HEK293T (cell line): ENCODE measurements at regions not wholly inside any gene's neighbourhood (a gene's known extent, or its start where the extent isn't known, plus 50 kb on each side); places are given as distances from the start of the nearest gene placed in this dataset.

ENCODE experiments used
- CTCF ChIA-PET: fragments of 350-600 bp; formaldehyde crosslinking; extraction: SDS; loops from one replicate; lab custom pipeline; 2021; ENCODE audit warnings: antibody characterized with exemption, inconsistent platforms; lab: Yijun Ruan, JAX
- POLR2A ChIA-PET: fragments of 350-600 bp; formaldehyde crosslinking; extraction: SDS; loops from one replicate; lab custom pipeline; 2020; ENCODE audit warnings: antibody characterized with exemption, inconsistent platforms; lab: Yijun Ruan, JAX
- DNase-seq: peaks from one replicate; pipeline ENCODE4 v3.0.0; 2012; ENCODE audit warnings: mixed read lengths; ENCODE audit errors: extremely low spot score
- ARNT ChIP-seq: fragments of 450-650 bp; IDR thresholded peaks from 2 replicates; pipeline ENCODE4 v1.6.1; 2017; ENCODE audit warnings: mild to moderate bottlenecking
- BHLHE40 ChIP-seq: fragments of 450-650 bp; IDR thresholded peaks from 2 replicates; pipeline ENCODE4 v1.6.1; 2016; ENCODE audit warnings: mild to moderate bottlenecking, moderate library complexity, borderline replicate concordance
- CTBP1 ChIP-seq: fragments of 450-650 bp; IDR thresholded peaks from 2 replicates; pipeline ENCODE4 v1.6.1; 2016; ENCODE audit warnings: borderline replicate concordance
- ELF4 ChIP-seq: fragments of 450-650 bp; IDR thresholded peaks from 2 replicates; pipeline ENCODE4 v1.6.1; 2017; ENCODE audit warnings: antibody characterized with exemption
- FOXA1 ChIP-seq: fragments of 450-650 bp; IDR thresholded peaks from 2 replicates; pipeline ENCODE4 v1.6.1; 2016; ENCODE audit warnings: mild to moderate bottlenecking
- FOXK2 ChIP-seq: fragments of 450-650 bp; IDR thresholded peaks from 2 replicates; pipeline ENCODE4 v1.6.1; 2016; ENCODE audit warnings: mild to moderate bottlenecking
- FOXM1 ChIP-seq: fragments of 450-650 bp; IDR thresholded peaks from 2 replicates; pipeline ENCODE4 v1.6.1; 2017; ENCODE audit warnings: mild to moderate bottlenecking, borderline replicate concordance
- HDGF ChIP-seq: fragments of 450-650 bp; IDR thresholded peaks from 2 replicates; pipeline ENCODE4 v1.6.1; 2017; ENCODE audit warnings: antibody characterized with exemption, borderline replicate concordance
- L3MBTL2 ChIP-seq: fragments of 450-650 bp; conservative IDR thresholded peaks from 2 replicates; pipeline ENCODE4 v1.6.1; 2016; ENCODE audit warnings: mild to moderate bottlenecking
- LEF1 ChIP-seq: fragments of 450-650 bp; IDR thresholded peaks from 2 replicates; pipeline ENCODE4 v1.6.1; 2017; ENCODE audit warnings: mild to moderate bottlenecking, borderline replicate concordance
- NFRKB ChIP-seq: fragments of 450-650 bp; IDR thresholded peaks from 2 replicates; pipeline ENCODE4 v1.6.1; 2016; ENCODE audit warnings: mild to moderate bottlenecking, moderate library complexity
- SP1 ChIP-seq: fragments of 450-650 bp; IDR thresholded peaks from 2 replicates; pipeline ENCODE4 v1.6.1; 2017
- SUZ12 ChIP-seq: fragments of 450-650 bp; IDR thresholded peaks from 2 replicates; pipeline ENCODE4 v1.6.1; 2016; ENCODE audit warnings: mild to moderate bottlenecking
- TARDBP ChIP-seq: fragments of 450-650 bp; IDR thresholded peaks from 2 replicates; pipeline ENCODE4 v1.6.1; 2016
- ZNF384 ChIP-seq: fragments of 450-650 bp; IDR thresholded peaks from 2 replicates; pipeline ENCODE4 v1.6.1; 2016
- TF ChIP-seq, protein P1 (sequence below): fragments of 450-650 bp; IDR thresholded peaks from 2 replicates; pipeline ENCODE4 v1.6.1; 2016

- no peak for DNase-seq
- POLR2A ChIA-PET, result no interaction called here
- CTCF ChIA-PET, result no interaction called here
- TF ChIP-seq FOXA1 (no peak), ELF4 (no peak), LEF1 (no peak), TARDBP (no peak), FOXM1 (no peak)
Observed at GRCh38 chr5:54637654-54638053, 120.1 kb downstream of the SNX18 start.

DNA sequence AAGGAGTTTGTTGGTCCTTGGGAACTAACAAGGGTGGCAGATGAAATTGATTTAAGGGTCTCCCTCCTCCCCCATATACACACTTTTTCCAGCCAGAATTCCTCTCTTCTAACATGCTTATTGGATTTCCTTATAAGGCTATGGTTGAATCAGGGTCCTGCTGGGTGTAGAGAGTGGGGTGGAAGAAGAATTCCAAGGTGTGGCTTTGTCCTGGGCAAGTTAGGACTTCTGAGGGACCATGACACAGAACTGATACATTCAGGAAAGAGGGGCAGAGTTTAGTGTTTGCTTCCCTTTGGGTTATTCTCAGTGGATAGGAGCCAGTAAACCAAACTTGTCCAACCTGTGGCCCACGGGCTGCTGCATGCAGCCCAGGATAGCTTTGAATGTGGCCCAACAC lies 116.5 kb downstream of the SNX18 start:
- ChIA-PET POLR2A (no interaction called here), CTCF (interaction anchor here (0.6 kb wide), 1 partner anchor 516 kb away, joined by 3 read pairs; no protein-coding TSS in a partner anchor)
- TF ChIP-seq SUZ12 (no peak), BHLHE40 (no peak), NFRKB (no peak), L3MBTL2 (no peak), CTBP1 (no peak), FOXK2 (no peak), HDGF (no peak), LEF1 (no peak)
- no peak for DNase-seq

GRCh38 chr5:54632131-54632701 lies 114.7 kb downstream of the SNX18 start:
- no peak for TF ChIP-seq NFRKB
- no peak for TF ChIP-seq L3MBTL2
- no peak for TF ChIP-seq ARNT
- TF ChIP-seq ZNF384, result no peak
- TF ChIP-seq TARDBP, result no peak
- no peak for TF ChIP-seq BHLHE40
- TF ChIP-seq FOXM1, result no peak
- TF ChIP-seq FOXK2, result no peak
- TF ChIP-seq ELF4, result no peak
- TF ChIP-seq, protein P1, sequence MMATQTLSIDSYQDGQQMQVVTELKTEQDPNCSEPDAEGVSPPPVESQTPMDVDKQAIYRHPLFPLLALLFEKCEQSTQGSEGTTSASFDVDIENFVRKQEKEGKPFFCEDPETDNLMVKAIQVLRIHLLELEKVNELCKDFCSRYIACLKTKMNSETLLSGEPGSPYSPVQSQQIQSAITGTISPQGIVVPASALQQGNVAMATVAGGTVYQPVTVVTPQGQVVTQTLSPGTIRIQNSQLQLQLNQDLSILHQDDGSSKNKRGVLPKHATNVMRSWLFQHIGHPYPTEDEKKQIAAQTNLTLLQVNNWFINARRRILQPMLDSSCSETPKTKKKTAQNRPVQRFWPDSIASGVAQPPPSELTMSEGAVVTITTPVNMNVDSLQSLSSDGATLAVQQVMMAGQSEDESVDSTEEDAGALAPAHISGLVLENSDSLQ, result no peak
- TF ChIP-seq SUZ12, result no peak
- no peak for TF ChIP-seq HDGF
- no peak for TF ChIP-seq LEF1
- POLR2A ChIA-PET, result no interaction called here
- no peak for DNase-seq

GRCh38 chr5:54630738-54631359 lies 113.3 kb downstream of the SNX18 start:
- ChIA-PET POLR2A (no interaction called here), CTCF (interaction anchor here (0.6 kb wide), 1 partner anchor 54 kb away, joined by 3 read pairs; no protein-coding TSS in a partner anchor)
- no peak for TF ChIP-seq ARNT
- DNase-seq, result no peak

More at GRCh38 chr5:54632131-54632701, 114.7 kb downstream of the SNX18 start:
- CTCF ChIA-PET, result no interaction called here

DNA sequence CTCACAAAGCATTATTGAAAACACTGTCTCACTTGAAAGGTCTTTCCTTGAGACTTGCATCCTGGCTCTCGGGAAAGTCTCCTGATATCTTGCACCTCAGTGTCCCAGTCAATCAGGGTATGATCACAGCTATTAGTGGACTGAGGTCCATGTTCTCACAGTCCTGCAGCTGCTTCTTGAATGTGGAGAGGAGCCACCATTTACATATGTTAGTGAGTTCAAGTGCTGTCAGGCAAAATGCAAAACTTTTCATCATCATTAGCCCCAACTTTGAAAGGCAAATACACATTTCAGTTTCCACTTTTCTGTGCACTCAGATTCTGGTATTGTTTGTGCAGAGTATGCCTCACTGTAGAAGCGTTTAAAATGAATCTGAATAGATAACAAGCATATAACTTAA lies 111.6 kb downstream of the SNX18 start:
- ChIA-PET POLR2A (no interaction called here), CTCF (no interaction called here)
- no peak for DNase-seq
- TF ChIP-seq CTBP1, result no peak

GRCh38 chr5:54628050-54628449 lies 110.5 kb downstream of the SNX18 start:
- CTCF ChIA-PET, result no interaction called here
- no peak for TF ChIP-seq FOXK2
- TF ChIP-seq CTBP1, result no peak
- no peak for TF ChIP-seq TARDBP
- no peak for TF ChIP-seq ELF4
- no peak for TF ChIP-seq SUZ12
- TF ChIP-seq HDGF, result no peak
- no peak for TF ChIP-seq NFRKB
- no peak for TF ChIP-seq SP1
- TF ChIP-seq BHLHE40, result no peak
- TF ChIP-seq ZNF384, result no peak
- POLR2A ChIA-PET, result no interaction called here
- DNase-seq, result no peak

- no peak for DNase-seq
- TF ChIP-seq FOXK2, result no peak
- no peak for TF ChIP-seq ARNT
- no peak for TF ChIP-seq SP1
- TF ChIP-seq SUZ12, result no peak
- no peak for TF ChIP-seq L3MBTL2
- no peak for TF ChIP-seq BHLHE40
- TF ChIP-seq LEF1, result no peak
- TF ChIP-seq, protein P1, result no peak
- no peak for TF ChIP-seq ELF4
- no peak for TF ChIP-seq HDGF
- TF ChIP-seq CTBP1, result no peak
- no peak for TF ChIP-seq NFRKB
- TF ChIP-seq TARDBP, result no peak
- POLR2A ChIA-PET, result no interaction called here
- CTCF ChIA-PET, result no interaction called here
Observed at GRCh38 chr5:54626407-54626806, 108.8 kb downstream of the SNX18 start.
